ENCODE measurements at regions not wholly inside any gene's neighbourhood (a gene's known extent, or its start where the extent isn't known, plus 50 kb on each side); places are given as distances from the start of the nearest gene placed in this dataset.
A peak's percentile ranks its signal among the peaks of the same experiment; 100 is the strongest.

- no peak for DNase-seq (ENCODE audit: low spot score)
These were observed 57.5 kb upstream of the OLFM1 start for GRCh38 chr9:135029871-135030565.

- no peak for DNase-seq (ENCODE audit: low spot score)
These were observed 56.8 kb upstream of the OLFM1 start for GRCh38 chr9:135030566-135031226.

- DNase-seq (ENCODE audit: low spot score) = no peak
These were observed 55.2 kb upstream of the OLFM1 start for GRCh38 chr9:135032041-135032835.

GRCh38 chr9:135032868-135033460, 54.5 kb upstream of the OLFM1 start:
- no peak for DNase-seq (ENCODE audit: low spot score)

GRCh38 chr9:135033487-135033886, 54.0 kb upstream of the OLFM1 start:
- DNase-seq (ENCODE audit: low spot score) = no peak

GRCh38 chr9:135034106-135034505, 53.4 kb upstream of the OLFM1 start:
- DNase-seq (ENCODE audit: low spot score) = peak; percentile 20

GRCh38 chr9:135035781-135036760, 51.4 kb upstream of the OLFM1 start:
- peak; percentile 62 for DNase-seq (ENCODE audit: low spot score)

GRCh38 chr9:135036861-135037465, 50.5 kb upstream of the OLFM1 start:
- peak; percentile 41 for DNase-seq (ENCODE audit: low spot score)

GRCh38 chr9:135037521-135038250, 49.8 kb upstream of the OLFM1 start:
- DNase-seq (ENCODE audit: low spot score) = peak; percentile 85

Data from mesenteric fat pad (tissue), 1 donor.